Fibroblast of lung (primary cell): ENCODE measurements at regions not wholly inside any gene's neighbourhood (a gene's known extent, or its start where the extent isn't known, plus 50 kb on each side); places are given as distances from the start of the nearest gene placed in this dataset.

Experiments
- DNase-seq, 2 donors: peaks; one replicate each; pipeline versions ENCODE4 v3.0.0 to v3.0.0-alpha.2; 2010; ENCODE audit warnings: low read depth in 2 of 2
- H2AFZ ChIP-seq: 2 replicates; pipeline ENCODE4 v1.5.1; 2012; ENCODE audit warnings: low read length, control low read depth, inconsistent platforms
- H3K27ac ChIP-seq: 2 replicates; pipeline ENCODE4 v1.5.1; 2011; ENCODE audit warnings: low read length, control low read depth; ENCODE audit not compliant: insufficient read depth
- H3K27me3 ChIP-seq: 2 replicates; pipeline ENCODE4 v1.5.1; 2011; ENCODE audit warnings: mild to moderate bottlenecking, low read length; ENCODE audit not compliant: control insufficient read depth, insufficient read depth
- H3K36me3 ChIP-seq: 2 replicates; pipeline ENCODE4 v1.5.1; 2011; ENCODE audit warnings: low read length; ENCODE audit not compliant: control insufficient read depth, insufficient read depth
- H3K4me1 ChIP-seq: 2 replicates; pipeline ENCODE4 v1.5.1; 2011; ENCODE audit warnings: low read length; ENCODE audit not compliant: control insufficient read depth, insufficient read depth; ENCODE audit errors: extremely low read depth
- H3K4me2 ChIP-seq: 2 replicates; pipeline ENCODE4 v1.5.1; 2011; ENCODE audit warnings: low read length, control low read depth; ENCODE audit not compliant: insufficient read depth; ENCODE audit errors: extremely low read depth
- H3K4me3 ChIP-seq, 4 experiments: fragments of 200-600 bp in 1 of 4; sonication (generic) in 1 of 4; replicated peaks in 1 of 4; 2 replicates each; pipeline ENCODE4 v1.5.1; 2011 to 2016; ENCODE audit warnings: low read length in 4 of 4, low read depth in 3 of 4, mild to moderate bottlenecking in 3 of 4, control low read depth in 2 of 4, inconsistent platforms in 1 of 4, mixed read lengths in 1 of 4; ENCODE audit not compliant: insufficient read depth in 1 of 4; ENCODE audit errors: control extremely low read depth in 1 of 4
- H3K79me2 ChIP-seq: 2 replicates; pipeline ENCODE4 v1.5.1; 2012; ENCODE audit warnings: mild to moderate bottlenecking, low read length, inconsistent platforms; ENCODE audit not compliant: control insufficient read depth, insufficient read depth
- H3K9ac ChIP-seq: 2 replicates; pipeline ENCODE4 v1.5.1; 2011; ENCODE audit warnings: mild to moderate bottlenecking, low read length, control low read depth; ENCODE audit not compliant: insufficient read depth
- H3K9me3 ChIP-seq: 2 replicates; pipeline ENCODE4 v1.5.1; 2012; ENCODE audit warnings: low read depth, low read length; ENCODE audit not compliant: control insufficient read depth, insufficient read depth
- H4K20me1 ChIP-seq: 2 replicates; pipeline ENCODE4 v1.5.1; 2011; ENCODE audit warnings: low read length; ENCODE audit not compliant: control insufficient read depth, insufficient read depth; ENCODE audit errors: extremely low read depth
- CTCF ChIP-seq, 2 donors: IDR thresholded peaks in 1 of 2; conservative IDR thresholded peaks in 1 of 2; 1 replicate in 1 of 2; 2 replicates in 1 of 2; pipeline ENCODE4 v1.5.1; 2011 to 2012; ENCODE audit warnings: low read length in 2 of 2, control low read depth in 1 of 2, inconsistent platforms in 1 of 2, low read depth in 1 of 2, mild to moderate bottlenecking in 1 of 2
- EZH2 ChIP-seq: IDR thresholded peaks from 2 replicates; pipeline ENCODE4 v1.5.1; 2012; ENCODE audit warnings: low read length, control low read depth, mild to moderate bottlenecking; ENCODE audit errors: missing control alignments

- H3K27ac ChIP-seq: no peak overlapping the region
- no peak for DNase-seq
- no peak overlapping the region for H3K4me2 ChIP-seq
Measured at GRCh38 chr3:82954486-82954885, 1193.0 kb upstream of the GBE1 start.

GRCh38 chr3:82942041-82942440 lies 1180.6 kb upstream of the GBE1 start:
- H4K20me1 ChIP-seq: no peaks in the 10 kb centered on the region
- H3K36me3 ChIP-seq: no peaks in the 10 kb centered on the region
- DNase-seq: no peak
- no peak overlapping the region for H3K27ac ChIP-seq
- H3K9ac ChIP-seq: no peak overlapping the region
- H3K9me3 ChIP-seq: no peaks in the 10 kb centered on the region
- H3K4me3 ChIP-seq: no peak overlapping the region
- H3K27me3 ChIP-seq: no peaks in the 10 kb centered on the region
- TF ChIP-seq EZH2: no peak
- TF ChIP-seq CTCF (conservative IDR thresholded peaks at IDR 0.05 in 1 of 2, IDR thresholded peaks at IDR 0.05 in 1 of 2; ENCODE audit: low read depth in 1 of 2, low read length in 2 of 2): no peak
- H3K4me1 ChIP-seq: no peaks in the 10 kb centered on the region
- no peak overlapping the region for H2AFZ ChIP-seq
- no peaks in the 10 kb centered on the region for H3K79me2 ChIP-seq
- no peak overlapping the region for H3K4me2 ChIP-seq

More at GRCh38 chr3:82954486-82954885, 1193.0 kb upstream of the GBE1 start:
- TF ChIP-seq EZH2 (no peak), CTCF (conservative IDR thresholded peaks at IDR 0.05 in 1 of 2, IDR thresholded peaks at IDR 0.05 in 1 of 2; ENCODE audit: low read depth in 1 of 2, low read length in 2 of 2) (no peak)
- Histone ChIP-seq H3K9ac (no peak overlapping the region), H3K79me2 (no peaks in the 10 kb centered on the region), H3K4me3 (no peak overlapping the region), H3K36me3 (no peaks in the 10 kb centered on the region), H2AFZ (no peak overlapping the region), H4K20me1 (no peaks in the 10 kb centered on the region), H3K27me3 (no peaks in the 10 kb centered on the region), H3K4me1 (no peaks in the 10 kb centered on the region), H3K9me3 (no peaks in the 10 kb centered on the region)

- H3K27me3 ChIP-seq: no peaks in the 10 kb centered on the region
- H3K9ac ChIP-seq: no peak overlapping the region
- H3K27ac ChIP-seq: no peak overlapping the region
- H4K20me1 ChIP-seq: no peaks in the 10 kb centered on the region
- H3K4me1 ChIP-seq: no peaks in the 10 kb centered on the region
- H3K79me2 ChIP-seq: no peaks in the 10 kb centered on the region
- no peak overlapping the region for H3K4me2 ChIP-seq
- TF ChIP-seq EZH2 (no peak), CTCF (conservative IDR thresholded peaks at IDR 0.05 in 1 of 2, IDR thresholded peaks at IDR 0.05 in 1 of 2; ENCODE audit: low read depth in 1 of 2, low read length in 2 of 2) (no peak)
- H2AFZ ChIP-seq: no peak overlapping the region
- no peaks in the 10 kb centered on the region for H3K36me3 ChIP-seq
- DNase-seq: no peak
- H3K9me3 ChIP-seq: no peaks in the 10 kb centered on the region
- H3K4me3 ChIP-seq: no peak overlapping the region
Measured at GRCh38 chr3:82940124-82940523, 1178.7 kb upstream of the GBE1 start.
